ENCODE measurements at regions not wholly inside any gene's neighbourhood (a gene's known extent, or its start where the extent isn't known, plus 50 kb on each side); places are given as distances from the start of the nearest gene placed in this dataset.
A peak's percentile ranks its signal among the peaks of the same experiment; 100 is the strongest.

DNA sequence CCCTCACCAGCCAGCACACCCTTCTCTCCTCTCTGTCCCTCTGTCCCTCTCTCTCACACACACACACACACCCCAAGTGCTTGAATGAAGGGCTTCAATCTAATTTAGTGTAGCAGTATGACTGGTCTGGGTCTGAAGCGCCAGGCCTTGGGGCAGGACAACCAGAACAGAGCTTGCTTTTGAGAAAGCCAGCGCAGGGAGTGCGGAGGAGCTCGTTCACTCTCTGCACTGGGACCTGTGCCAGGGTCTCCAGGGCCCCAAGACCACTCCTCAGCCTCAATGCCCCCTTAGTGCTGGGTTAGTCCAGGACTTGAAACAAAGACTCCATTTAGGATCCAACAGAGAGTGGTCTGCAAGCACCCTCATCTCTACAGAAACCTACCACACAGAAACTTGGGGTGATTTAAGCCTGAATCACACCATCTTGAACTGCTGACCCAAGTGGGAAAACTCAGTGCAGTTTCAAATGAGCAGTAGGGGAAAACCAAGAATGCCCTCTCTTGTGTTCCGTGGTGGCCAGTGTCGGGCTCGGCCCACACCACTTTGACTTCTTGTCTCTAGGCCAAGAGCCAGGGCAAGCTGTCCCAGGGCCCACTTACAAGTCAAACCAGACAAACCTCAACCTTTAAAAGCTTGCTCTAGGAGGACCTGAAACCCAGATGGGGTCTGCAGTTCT lies 66.6 kb upstream of the WIPF1 start:
- Histone ChIP-seq H3K27ac (no peak overlapping the region), H3K27me3 (no peaks in the 10 kb centered on the region), H3K4me3 (no peak overlapping the region), H3K36me3 (no peaks in the 10 kb centered on the region), H3K9me3 (no peaks in the 10 kb centered on the region), H3K4me1 (no peaks in the 10 kb centered on the region)
- FAIRE-seq (no peak), ATAC-seq (no peak), DNase-seq (no peak)
- intact Hi-C loops (cut with DNase I) = no loop called here
- TF ChIP-seq, protein P1, sequence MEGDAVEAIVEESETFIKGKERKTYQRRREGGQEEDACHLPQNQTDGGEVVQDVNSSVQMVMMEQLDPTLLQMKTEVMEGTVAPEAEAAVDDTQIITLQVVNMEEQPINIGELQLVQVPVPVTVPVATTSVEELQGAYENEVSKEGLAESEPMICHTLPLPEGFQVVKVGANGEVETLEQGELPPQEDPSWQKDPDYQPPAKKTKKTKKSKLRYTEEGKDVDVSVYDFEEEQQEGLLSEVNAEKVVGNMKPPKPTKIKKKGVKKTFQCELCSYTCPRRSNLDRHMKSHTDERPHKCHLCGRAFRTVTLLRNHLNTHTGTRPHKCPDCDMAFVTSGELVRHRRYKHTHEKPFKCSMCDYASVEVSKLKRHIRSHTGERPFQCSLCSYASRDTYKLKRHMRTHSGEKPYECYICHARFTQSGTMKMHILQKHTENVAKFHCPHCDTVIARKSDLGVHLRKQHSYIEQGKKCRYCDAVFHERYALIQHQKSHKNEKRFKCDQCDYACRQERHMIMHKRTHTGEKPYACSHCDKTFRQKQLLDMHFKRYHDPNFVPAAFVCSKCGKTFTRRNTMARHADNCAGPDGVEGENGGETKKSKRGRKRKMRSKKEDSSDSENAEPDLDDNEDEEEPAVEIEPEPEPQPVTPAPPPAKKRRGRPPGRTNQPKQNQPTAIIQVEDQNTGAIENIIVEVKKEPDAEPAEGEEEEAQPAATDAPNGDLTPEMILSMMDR (IDR thresholded peaks at IDR 0.05) = no peak
- 96 to 98% methylated on average over 7 of the region's 7 CpGs for WGBS, 2 donors

DNA sequence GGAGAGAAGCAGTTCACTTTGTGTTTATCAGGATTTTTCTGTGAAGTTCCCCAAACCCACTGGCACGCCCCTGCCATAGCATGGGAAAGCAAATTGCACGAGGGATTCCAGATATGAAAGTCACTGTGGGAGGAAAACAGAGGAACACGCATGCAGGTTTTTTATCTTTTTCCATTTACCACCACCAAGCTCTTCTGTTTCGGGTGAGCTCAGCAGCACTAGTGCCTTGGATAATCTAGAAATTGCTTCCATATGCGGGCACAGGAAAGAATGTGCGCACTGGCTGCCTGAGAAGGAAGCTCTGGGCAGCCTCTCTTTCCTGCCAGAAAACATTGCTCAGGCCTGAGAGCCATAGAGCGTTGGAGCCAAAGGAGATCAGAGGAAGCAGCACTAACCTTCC lies 65.9 kb upstream of the WIPF1 start:
- Histone ChIP-seq H3K27me3 (no peaks in the 10 kb centered on the region), H3K27ac (no peak overlapping the region), H3K9me3 (no peaks in the 10 kb centered on the region), H3K4me3 (no peak overlapping the region), H3K4me1 (no peaks in the 10 kb centered on the region), H3K36me3 (no peaks in the 10 kb centered on the region)
- 85 to 87% methylated on average over 7 of the region's 7 CpGs for WGBS, 2 donors
- DNase-seq (no peak), FAIRE-seq (no peak), ATAC-seq (peak in 1 of 4 donors; percentile 40)
- TF ChIP-seq, protein P1 (IDR thresholded peaks at IDR 0.05) = no peak
- intact Hi-C loops (cut with DNase I) = no loop called here

DNA sequence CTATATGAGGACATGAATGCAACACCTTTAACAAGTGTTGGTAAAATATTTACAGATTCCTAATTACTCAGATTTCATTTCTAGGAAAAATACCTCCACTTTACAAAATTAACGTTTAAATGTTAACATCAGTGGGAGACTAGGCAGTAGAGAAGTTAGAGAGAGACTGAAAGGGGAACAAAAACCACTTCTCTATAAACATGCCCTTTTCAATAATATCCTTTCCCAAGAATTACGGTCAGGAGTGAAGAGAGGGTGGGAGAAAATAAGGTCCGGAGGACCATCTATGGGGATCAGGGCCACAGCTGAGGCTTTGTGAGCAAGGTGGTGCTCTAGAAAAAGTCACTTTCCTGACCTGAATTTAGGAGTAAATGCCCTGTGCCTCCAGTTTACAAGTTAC lies 65.3 kb upstream of the WIPF1 start:
- intact Hi-C loops (cut with DNase I) = no loop called here
- no peaks in the 10 kb centered on the region for H3K27me3 ChIP-seq
- no peak overlapping the region for H3K4me3 ChIP-seq
- H3K4me1 ChIP-seq = no peaks in the 10 kb centered on the region
- TF ChIP-seq, protein P1 (IDR thresholded peaks at IDR 0.05) = no peak
- H3K9me3 ChIP-seq = no peaks in the 10 kb centered on the region
- ATAC-seq = peak in 1 of 4 donors; percentile 57
- no peak overlapping the region for H3K27ac ChIP-seq
- H3K36me3 ChIP-seq = no peaks in the 10 kb centered on the region
- WGBS, 2 donors = 78 to 79% methylated on average over 3 of the region's 3 CpGs
- FAIRE-seq = no peak
- DNase-seq = no peak

DNA sequence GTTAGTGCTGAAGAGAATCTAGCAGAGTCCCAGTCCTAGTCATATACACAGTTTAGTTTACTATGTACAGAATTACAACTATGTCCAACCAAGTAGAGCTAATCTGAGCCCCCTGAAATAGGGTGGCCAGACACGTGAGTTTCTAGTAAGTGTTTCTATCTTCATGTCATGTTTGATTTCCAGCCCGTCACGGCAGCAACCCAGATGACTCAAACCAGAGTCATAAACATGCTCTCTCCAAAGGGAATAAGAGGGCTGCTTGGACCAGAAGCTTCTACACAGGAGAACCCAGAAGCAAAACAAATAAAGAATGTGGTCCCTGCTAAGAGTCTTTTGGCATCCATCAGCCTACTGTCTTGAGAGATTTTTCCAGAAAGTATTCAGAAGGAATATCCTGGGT lies 64.9 kb upstream of the WIPF1 start:
- Histone ChIP-seq H3K27ac (no peak overlapping the region), H3K4me3 (no peak overlapping the region), H3K27me3 (no peaks in the 10 kb centered on the region), H3K4me1 (no peaks in the 10 kb centered on the region), H3K9me3 (no peaks in the 10 kb centered on the region), H3K36me3 (no peaks in the 10 kb centered on the region)
- intact Hi-C loops (cut with DNase I) = no loop called here
- no peak for FAIRE-seq
- TF ChIP-seq, protein P1 (IDR thresholded peaks at IDR 0.05) = no peak
- no peak for DNase-seq
- WGBS, 2 donors = 73 to 82% methylated on average over 3 of the region's 3 CpGs
- no peak for ATAC-seq

DNA sequence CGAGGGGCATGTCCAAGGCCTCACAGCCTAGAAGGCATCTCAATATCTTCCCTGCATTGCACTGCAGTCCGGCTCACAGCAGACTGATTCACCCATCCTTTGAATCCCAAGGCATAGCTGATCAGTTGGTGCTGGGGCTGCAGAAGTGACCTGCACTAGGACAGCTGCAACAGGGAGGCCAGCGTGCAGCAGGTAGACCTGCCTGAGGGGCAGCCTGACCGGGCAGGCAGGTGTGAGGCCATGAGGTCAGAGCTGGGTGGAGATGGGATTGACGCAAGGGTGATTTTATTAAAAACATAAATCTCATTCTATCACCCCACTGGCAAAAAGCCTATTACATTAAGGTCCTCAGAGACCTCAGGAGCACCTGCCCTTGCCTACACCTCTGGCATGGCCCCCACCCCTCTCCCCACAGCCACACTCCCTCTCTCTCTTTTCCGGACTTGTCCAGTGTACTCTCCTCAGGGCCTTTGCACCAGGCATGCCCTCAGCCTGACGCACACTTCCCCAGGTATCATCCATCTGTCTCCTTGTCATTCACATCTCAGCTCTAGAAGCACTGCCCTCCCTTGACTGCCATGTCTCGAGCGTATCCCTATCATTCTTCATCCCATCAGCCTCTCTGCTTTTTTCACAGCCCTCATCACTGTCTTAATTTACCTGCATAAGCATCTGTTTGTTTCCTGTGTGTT lies 63.5 kb upstream of the WIPF1 start:
- H3K4me1 ChIP-seq = no peaks in the 10 kb centered on the region
- ATAC-seq (no peak), FAIRE-seq (no peak), DNase-seq (no peak)
- no peak overlapping the region for H3K4me3 ChIP-seq
- no peak overlapping the region for H3K27ac ChIP-seq
- H3K27me3 ChIP-seq = no peaks in the 10 kb centered on the region
- TF ChIP-seq, protein P1 (IDR thresholded peaks at IDR 0.05) = no peak
- H3K36me3 ChIP-seq = no peaks in the 10 kb centered on the region
- no peaks in the 10 kb centered on the region for H3K9me3 ChIP-seq
- intact Hi-C loops (cut with DNase I) = no loop called here
- WGBS, 2 donors = 88 to 93% methylated on average over 8 to 9 of the region's 9 CpGs

Measured in pancreas (tissue), 10 donors.